KBM-7 (cell line): ENCODE measurements at regions not wholly inside any gene's neighbourhood (a gene's known extent, or its start where the extent isn't known, plus 50 kb on each side); places are given as distances from the start of the nearest gene placed in this dataset.
"Not testable (repeated sequence)": the region's sequence is repeated elsewhere in the genome, so short reads cannot be mapped to it uniquely, and the experiment has no call there.

Experiments used
- DNase-seq: peaks from one replicate; pipeline ENCODE4 v3.0.0-alpha.2; 2015
- in situ Hi-C: fragments of 300-500 bp; cut with MboI; formaldehyde crosslinking; loops from 2 replicates; pipeline ENCODE4 v1.14.3; 2020; ENCODE audit warnings: low sequenced_read_pairs, low pct_unique_long_range_greater_than_20kb, mixed read lengths

GRCh38 chr15:24823473-24823872 is 131.3 kb upstream of the SNRPN start:
- DNase-seq = no peak
- in situ Hi-C loops = no loop called here

- DNase-seq = no peak
- in situ Hi-C loops = no loop called here
Observed at GRCh38 chr15:24832282-24832681, 122.5 kb upstream of the SNRPN start.

GRCh38 chr15:24835301-24835700 is 119.5 kb upstream of the SNRPN start:
- DNase-seq = no peak
- in situ Hi-C loops = no loop called here

GRCh38 chr15:24848050-24848449 is 106.7 kb upstream of the SNRPN start:
- in situ Hi-C loops = no loop called here
- DNase-seq = no peak

GRCh38 chr15:24856397-24857390 is 98.1 kb upstream of the SNRPN start:
- in situ Hi-C loops = loop anchor here (25.0 kb wide), 1 partner anchor 106 kb away; the partner anchor contains the start of genes SNRPN and SNURF
- DNase-seq = no peak

- in situ Hi-C loops = loop anchor here (25.0 kb wide), 1 partner anchor 105 kb away; the partner anchor contains the start of genes SNRPN and SNURF
- DNase-seq = no peak
Observed at GRCh38 chr15:24857763-24858162, 97.0 kb upstream of the SNRPN start.

- DNase-seq = not testable (repeated sequence)
- in situ Hi-C loops = loop anchor here (25.0 kb wide), 1 partner anchor 104 kb away; the partner anchor contains the start of genes SNRPN and SNURF
Observed at GRCh38 chr15:24858183-24858582, 96.6 kb upstream of the SNRPN start.

- in situ Hi-C loops = loop anchor here (25.0 kb wide), 1 partner anchor 103 kb away; the partner anchor contains the start of genes SNRPN and SNURF
- DNase-seq = no peak
Observed at GRCh38 chr15:24858737-24859601, 95.8 kb upstream of the SNRPN start.

- no peak for DNase-seq
Observed at GRCh38 chr15:24861014-24861690, 93.6 kb upstream of the SNRPN start.

GRCh38 chr15:24862726-24863521 is 91.9 kb upstream of the SNRPN start:
- DNase-seq = no peak
- in situ Hi-C loops = loop anchor here (25.0 kb wide), 1 partner anchor 99 kb away; the partner anchor contains the start of genes SNRPN and SNURF

More at GRCh38 chr15:24861014-24861690, 93.6 kb upstream of the SNRPN start:
- in situ Hi-C loops = loop anchor here (25.0 kb wide), 1 partner anchor 101 kb away; the partner anchor contains the start of genes SNRPN and SNURF

- in situ Hi-C loops = loop anchor here (25.0 kb wide), 1 partner anchor 97 kb away; the partner anchor contains the start of genes SNRPN and SNURF
- no peak for DNase-seq
Observed at GRCh38 chr15:24865303-24865702, 89.5 kb upstream of the SNRPN start.

- DNase-seq = no peak
- in situ Hi-C loops = no loop called here
Observed at GRCh38 chr15:24877174-24877573, 77.6 kb upstream of the SNRPN start.

GRCh38 chr15:24878153-24878552 is 76.6 kb upstream of the SNRPN start:
- DNase-seq = no peak
- in situ Hi-C loops = no loop called here

- in situ Hi-C loops = no loop called here
- DNase-seq = no peak
Observed at GRCh38 chr15:24879492-24879891, 75.3 kb upstream of the SNRPN start.

- no peak for DNase-seq
- in situ Hi-C loops = no loop called here
Observed at GRCh38 chr15:24880663-24881062, 74.1 kb upstream of the SNRPN start.

GRCh38 chr15:24886538-24886937 is 68.2 kb upstream of the SNRPN start:
- in situ Hi-C loops = no loop called here
- DNase-seq = no peak

GRCh38 chr15:24898715-24899272 is 56.0 kb upstream of the SNRPN start:
- no peak for DNase-seq
- in situ Hi-C loops = no loop called here

GRCh38 chr15:24899367-24899766 is 55.4 kb upstream of the SNRPN start:
- DNase-seq = no peak

More at GRCh38 chr15:24899367-24899766, 55.4 kb upstream of the SNRPN start:
- in situ Hi-C loops = no loop called here
